Daoy (cell line): ENCODE measurements at regions not wholly inside any gene's neighbourhood (a gene's known extent, or its start where the extent isn't known, plus 50 kb on each side); places are given as distances from the start of the nearest gene placed in this dataset.
"Not testable (repeated sequence)": the region's sequence is repeated elsewhere in the genome, so short reads cannot be mapped to it uniquely, and the experiment has no call there.

Source experiments
- DNase-seq: peaks from one replicate; pipeline ENCODE4 v3.0.0-alpha.2; 2015; ENCODE audit warnings: low read depth

DNA sequence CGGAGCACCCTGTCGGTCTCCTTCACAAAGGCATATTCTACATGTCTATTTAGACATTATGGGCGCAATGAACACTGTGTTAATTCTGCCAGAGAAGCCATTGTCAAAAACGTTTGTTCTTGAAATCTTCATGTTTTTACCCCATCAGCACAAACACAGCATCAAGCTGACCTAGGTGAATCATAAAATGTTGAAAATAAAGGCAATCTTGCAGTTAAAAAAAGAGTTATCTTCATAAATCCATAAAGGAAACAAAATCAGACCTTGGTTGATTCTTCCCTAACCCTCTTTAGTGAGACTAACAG, 154.9 kb downstream of the DIO2 start:
- no peak for DNase-seq

DNA sequence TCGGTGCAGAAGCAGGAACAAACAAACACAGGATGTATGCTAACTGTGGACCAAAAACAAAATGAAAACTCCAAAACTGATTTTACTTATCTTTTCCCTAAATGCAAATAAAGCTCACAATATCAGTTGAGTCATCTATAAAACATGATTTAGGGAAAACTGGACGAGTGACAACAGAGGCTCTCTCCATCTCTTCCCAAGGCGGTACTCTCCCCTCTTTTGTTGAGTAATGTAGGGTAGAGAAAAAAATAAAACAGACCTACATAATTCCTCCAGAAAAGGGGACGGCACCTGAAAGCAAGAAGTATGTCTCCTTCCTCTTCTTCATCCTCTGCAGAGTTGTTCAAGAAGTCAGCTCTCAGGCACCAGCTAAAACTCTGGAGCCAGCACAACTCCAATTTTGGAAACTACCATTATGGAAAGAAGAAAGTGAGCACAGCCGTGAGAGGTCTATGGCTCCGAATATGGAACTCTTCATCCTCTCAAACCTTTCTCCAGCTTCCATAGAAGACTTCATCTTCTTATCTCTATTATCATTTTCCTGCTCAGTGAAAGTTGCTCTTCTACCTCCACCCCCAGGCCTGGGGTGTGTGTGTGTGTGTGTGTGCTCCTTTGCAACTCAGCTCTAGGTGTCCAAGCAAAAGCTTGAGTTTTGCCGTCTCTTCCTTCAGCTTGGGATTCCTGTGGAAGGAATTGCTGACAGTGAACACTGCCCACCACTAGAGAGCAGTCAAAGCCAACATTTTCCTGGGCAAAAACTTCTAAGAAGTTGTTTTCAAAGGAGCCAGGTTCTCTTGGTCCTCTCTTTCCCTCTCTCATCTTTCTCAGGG, 155.4 kb downstream of the DIO2 start:
- DNase-seq: peak; percentile 6

DNA sequence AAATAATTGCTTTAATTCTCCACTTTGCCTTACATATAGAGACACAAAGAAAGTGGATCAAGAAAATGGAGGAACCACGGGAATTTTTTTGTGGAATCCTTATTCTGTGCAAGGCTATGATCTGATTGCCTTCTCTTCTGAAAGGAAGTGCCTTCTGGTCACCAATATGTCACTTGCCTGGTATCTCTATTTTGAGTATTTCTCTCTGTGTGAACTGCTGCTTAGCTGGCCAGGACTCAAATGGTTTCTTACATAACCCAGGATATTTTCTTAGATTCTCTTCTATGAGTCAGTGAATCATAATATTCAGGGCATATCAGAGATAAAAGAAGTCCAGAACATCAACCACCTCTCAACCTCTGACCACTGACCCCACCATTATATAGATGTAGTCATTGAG, 156.1 kb downstream of the DIO2 start:
- no peak for DNase-seq

- DNase-seq: no peak
Measured at GRCh38 chr14:80054020-80054419, 157.3 kb downstream of the DIO2 start.

DNA sequence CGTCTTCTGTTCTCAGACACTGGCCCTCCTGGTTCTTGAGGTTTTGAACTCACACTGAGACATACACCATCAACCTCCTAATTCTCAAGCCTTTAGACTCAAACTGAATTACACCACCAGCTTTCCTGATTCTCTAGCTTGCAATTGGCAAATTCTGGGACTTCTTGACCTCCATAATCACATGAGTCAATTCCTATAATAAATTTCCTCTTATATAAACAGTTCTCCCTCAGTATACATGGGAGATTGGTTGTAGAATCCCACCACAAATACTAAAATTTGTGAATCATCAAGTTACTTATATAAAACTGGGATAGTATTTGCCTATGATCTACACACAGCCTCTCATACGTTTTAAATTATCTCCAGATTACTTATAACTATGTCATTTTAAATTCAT, 162.2 kb downstream of the DIO2 start:
- no peak for DNase-seq

GRCh38 chr14:80047761-80048160, 163.5 kb downstream of the DIO2 start:
- no peak for DNase-seq

DNA sequence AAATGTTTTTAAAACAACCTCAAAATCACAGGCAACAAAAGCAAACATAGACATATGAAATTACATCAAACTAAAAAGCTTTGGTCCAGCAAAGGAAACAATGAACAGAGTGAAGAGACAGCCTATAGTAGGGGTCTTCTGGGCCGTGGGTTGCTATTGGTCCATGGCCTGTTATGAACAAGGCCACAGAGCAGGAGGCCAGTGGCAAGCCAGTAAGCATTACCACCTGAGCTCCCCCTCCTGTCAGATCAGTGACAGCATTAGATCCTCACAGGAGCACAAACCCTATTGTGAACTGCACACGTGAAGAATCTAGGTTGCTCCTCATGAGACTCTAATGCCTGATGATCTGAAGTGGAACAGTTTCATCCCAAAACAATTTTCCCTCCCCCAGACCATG, 174.0 kb downstream of the DIO2 start:
- no peak for DNase-seq

DNA sequence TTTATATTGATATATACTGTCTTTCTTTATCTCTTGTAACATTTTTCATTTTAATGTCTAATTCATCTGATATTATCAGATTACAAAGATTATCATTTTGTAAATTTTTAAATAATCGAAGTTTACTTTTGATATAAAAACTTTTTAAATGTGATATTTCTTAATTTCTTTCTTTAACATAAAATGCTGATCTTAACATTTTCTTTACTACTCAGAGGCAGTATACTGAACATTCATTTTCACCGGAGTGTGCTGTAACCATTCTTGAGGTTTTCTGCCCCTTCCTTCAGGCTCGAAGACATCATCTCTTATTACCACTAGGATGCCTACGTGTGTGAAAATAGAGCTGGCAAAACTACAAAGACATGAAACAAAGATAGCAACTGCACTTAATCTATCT, 186.9 kb downstream of the DIO2 start:
- DNase-seq: no peak

- not testable (repeated sequence) for DNase-seq
Measured at GRCh38 chr14:80018476-80018875, 192.8 kb downstream of the DIO2 start.

DNA sequence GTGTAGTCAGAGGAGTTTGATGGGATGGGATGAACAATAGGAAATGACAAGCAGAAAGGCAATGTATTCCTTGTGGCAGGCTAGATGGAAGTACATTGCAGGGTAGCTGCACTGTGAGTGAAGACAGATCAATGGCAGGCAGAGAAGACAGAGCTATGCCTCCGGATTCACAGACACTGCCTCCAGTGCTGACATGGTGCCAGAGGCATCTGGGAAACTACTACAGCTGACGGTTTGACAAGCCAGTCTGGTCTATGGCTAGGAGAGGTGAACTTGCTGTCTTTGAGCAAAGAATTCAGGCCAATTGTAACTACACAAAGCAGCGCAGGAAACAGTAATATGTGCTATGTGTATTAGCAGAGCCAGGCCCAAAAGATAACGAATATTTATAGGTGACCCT, 193.5 kb downstream of the DIO2 start:
- no peak for DNase-seq

GRCh38 chr14:80010245-80010644, 201.1 kb downstream of the DIO2 start:
- DNase-seq: not testable (repeated sequence)

GRCh38 chr14:80005561-80005960, 205.7 kb downstream of the DIO2 start:
- DNase-seq: no peak

GRCh38 chr14:80004871-80005270, 206.4 kb downstream of the DIO2 start:
- DNase-seq: no peak

DNA sequence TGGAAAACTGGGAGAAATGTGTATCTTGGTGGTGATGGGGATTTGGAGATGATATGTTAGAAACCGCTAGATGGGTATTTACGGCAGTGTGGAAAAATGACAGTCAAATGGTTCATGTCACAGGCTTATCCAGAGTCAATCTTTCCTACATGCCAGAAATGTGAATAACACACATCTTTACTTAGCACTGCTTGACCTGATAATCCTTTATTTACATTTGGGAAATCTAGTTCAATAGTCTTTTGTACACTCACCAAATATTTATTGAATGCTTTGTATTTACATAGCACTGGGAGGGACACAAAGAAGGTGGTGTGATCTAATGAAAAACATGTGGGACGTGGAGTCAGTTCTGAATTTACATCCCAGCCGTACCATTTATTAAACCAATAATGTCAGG, 208.2 kb downstream of the DIO2 start:
- no peak for DNase-seq

GRCh38 chr14:79997509-79998208, 213.6 kb downstream of the DIO2 start:
- no peak for DNase-seq

GRCh38 chr14:79992407-79993198, 218.7 kb downstream of the DIO2 start:
- DNase-seq: no peak

GRCh38 chr14:79991866-79992265, 219.4 kb downstream of the DIO2 start:
- DNase-seq: no peak

GRCh38 chr14:79989990-79990389, 221.3 kb downstream of the DIO2 start:
- no peak for DNase-seq

DNA sequence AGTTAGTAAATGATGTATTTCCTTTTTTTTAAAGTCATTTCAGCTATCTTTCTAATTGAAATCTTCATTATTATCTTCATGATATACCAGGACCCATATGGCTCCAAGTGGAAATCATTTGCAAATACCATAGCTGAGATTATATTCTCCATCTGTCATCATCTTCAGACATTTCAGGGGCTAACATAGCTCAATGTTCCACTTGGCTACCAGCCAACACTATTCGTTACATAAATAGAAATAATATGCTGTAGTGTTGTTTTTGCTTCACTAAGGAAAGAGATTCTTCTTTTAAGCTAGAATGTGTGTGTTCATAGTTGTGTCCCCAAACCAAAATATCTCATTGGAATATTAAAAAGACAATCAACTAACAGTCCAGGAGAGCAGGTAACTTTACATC, 225.1 kb downstream of the DIO2 start:
- no peak for DNase-seq

- DNase-seq: no peak
Measured at GRCh38 chr14:79972230-79972629, 239.1 kb downstream of the DIO2 start.

- no peak for DNase-seq
Measured at GRCh38 chr14:79971330-79971729, 240.0 kb downstream of the DIO2 start.

GRCh38 chr14:79967453-79967852, 243.9 kb downstream of the DIO2 start:
- no peak for DNase-seq

- no peak for DNase-seq
Measured at GRCh38 chr14:79967001-79967400, 244.3 kb downstream of the DIO2 start.
